ENCODE measurements at regions not wholly inside any gene's neighbourhood (a gene's known extent, or its start where the extent isn't known, plus 50 kb on each side); places are given as distances from the start of the nearest gene placed in this dataset.

DNA sequence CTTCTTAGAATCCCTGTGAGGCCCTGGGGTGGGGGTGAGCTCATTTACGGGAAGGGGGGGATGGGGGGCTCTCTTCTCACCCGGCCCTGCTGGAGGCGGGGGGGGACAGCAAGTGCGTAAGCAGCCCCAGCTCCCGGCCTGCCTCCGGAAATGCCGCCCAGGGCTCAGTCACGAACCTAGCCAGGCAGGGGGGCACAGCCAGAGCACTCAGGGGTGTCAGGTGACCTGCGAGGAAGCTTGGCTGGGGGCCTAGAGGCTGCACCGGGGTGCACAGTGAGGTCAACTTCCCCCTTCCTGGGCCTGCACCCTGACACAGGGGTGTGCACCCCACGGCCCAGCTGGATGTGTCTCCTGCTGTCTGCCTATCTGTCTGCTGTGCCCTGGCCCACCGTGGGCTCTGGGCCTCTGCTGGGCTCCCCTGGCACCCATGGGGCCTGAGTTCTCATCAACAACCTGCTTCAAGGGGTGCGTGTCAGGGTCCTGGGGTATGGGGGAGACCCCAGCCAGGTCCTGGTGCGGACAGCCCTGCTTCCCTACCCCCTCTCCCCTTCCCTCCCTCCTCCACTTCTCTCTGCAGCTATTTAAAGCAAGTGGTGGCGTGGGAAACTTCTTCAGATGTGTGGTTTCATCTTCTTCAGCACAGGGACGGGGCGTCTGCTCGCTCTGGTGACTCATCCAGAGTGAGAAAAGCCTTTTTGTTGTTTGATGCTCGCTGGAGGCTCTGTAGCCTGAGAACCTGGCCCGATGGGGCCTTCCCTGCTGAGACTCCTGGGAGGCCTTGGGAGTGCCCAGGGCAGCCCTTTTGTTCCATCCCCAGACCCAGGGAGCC, 92.5 kb upstream of the RUNX3 start:
- Mint-ChIP-seq H3K27ac (ENCODE audit: low read depth) (peak overlapping the region; percentile 92), H3K36me3 (ENCODE audit: insufficient read depth) (peaks cover 8% of the 10 kb centered on the region), H3K4me1 (peaks cover 76% of the 10 kb centered on the region), H3K9me3 (no peaks in the 10 kb centered on the region), H3K27me3 (no peaks in the 10 kb centered on the region), H3K4me3 (peak overlapping the region; percentile 71)
- DNase-seq (ENCODE audit: low spot score in 2 of 2) (peak; percentile 87 to 97), ATAC-seq (replicated peaks; ENCODE audit: extremely low read depth, poor library complexity, severe bottlenecking) (peak; percentile 93)

DNA sequence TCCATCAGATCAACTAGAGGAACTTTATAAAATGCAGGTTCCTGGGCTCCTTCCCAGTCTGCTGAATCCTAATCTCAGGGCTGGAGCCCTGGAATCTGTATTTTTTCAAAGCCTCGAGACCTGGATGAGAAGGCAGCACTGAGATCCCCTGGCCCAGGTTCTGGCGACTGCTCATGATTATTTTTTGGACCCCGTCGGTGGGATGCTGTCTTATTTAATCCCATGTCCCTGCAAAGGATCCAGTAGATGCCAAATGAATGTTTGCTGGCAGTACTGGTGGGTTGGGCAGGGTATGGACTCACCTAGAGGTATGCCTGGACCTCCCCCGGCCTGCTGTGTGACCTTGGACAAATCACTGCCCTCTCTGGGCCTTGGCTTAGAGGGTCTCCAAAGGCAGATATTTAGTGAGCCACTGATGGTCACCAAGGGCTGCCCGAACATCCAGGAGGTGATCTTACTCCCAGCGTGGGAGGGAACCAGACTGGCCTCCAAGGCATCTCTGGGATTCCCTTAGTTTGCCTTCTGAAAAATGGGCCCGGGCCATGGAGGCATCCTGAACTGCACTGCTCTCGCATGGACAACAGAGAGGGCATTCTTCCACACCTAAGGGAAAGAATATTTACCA, 91.6 kb upstream of the RUNX3 start:
- Mint-ChIP-seq H3K4me3 (no peak overlapping the region), H3K27me3 (no peaks in the 10 kb centered on the region), H3K9me3 (no peaks in the 10 kb centered on the region), H3K36me3 (ENCODE audit: insufficient read depth) (peaks cover 8% of the 10 kb centered on the region), H3K4me1 (peaks cover 78% of the 10 kb centered on the region), H3K27ac (ENCODE audit: low read depth) (peak overlapping the region; percentile 92)
- no peak for ATAC-seq (replicated peaks; ENCODE audit: extremely low read depth, poor library complexity, severe bottlenecking)
- DNase-seq (ENCODE audit: low spot score in 2 of 2): no peak

DNA sequence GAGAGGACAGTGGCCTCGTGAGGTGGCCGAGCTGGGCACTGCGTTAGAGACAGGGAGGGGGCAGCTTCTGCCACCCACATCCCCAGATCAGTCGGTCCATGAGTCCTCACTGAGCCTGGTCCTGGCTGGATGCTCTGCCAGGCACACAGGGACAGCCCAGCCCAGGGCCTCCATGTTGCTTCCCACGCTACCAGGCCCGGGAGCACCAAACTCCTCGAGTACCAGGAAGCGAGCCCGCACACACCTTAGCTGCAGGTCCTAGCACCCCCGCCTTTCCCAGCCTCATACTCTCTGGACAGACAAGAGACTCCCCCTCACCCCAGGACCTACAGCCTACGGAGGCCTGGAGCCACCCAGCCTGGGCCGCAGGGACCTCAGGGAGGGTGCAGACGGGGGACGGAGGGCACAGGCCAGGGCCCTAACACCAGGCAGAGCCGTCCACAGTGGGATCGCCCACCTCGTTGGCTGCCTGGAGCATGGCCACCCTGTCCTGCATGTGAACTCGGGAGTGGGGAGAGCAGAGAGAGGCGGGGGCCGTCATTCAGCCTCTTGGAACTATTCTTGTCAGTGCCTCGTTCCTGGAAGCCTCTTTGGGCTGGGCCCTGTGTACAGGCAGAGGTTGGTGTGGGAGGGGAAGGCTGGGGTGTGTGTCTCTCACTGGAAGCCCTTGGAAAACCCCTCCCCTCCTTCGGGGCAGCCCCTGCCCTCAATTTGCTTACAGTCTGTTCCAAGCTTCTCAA, 90.9 kb upstream of the RUNX3 start:
- ATAC-seq (replicated peaks; ENCODE audit: extremely low read depth, poor library complexity, severe bottlenecking) (no peak), DNase-seq (ENCODE audit: low spot score in 2 of 2) (no peak)
- peaks cover 78% of the 10 kb centered on the region for H3K4me1 Mint-ChIP-seq
- no peaks in the 10 kb centered on the region for H3K9me3 Mint-ChIP-seq
- no peaks in the 10 kb centered on the region for H3K27me3 Mint-ChIP-seq
- H3K27ac Mint-ChIP-seq (ENCODE audit: low read depth): peak overlapping the region; percentile 92
- no peak overlapping the region for H3K4me3 Mint-ChIP-seq
- peaks cover 8% of the 10 kb centered on the region for H3K36me3 Mint-ChIP-seq (ENCODE audit: insufficient read depth)

DNA sequence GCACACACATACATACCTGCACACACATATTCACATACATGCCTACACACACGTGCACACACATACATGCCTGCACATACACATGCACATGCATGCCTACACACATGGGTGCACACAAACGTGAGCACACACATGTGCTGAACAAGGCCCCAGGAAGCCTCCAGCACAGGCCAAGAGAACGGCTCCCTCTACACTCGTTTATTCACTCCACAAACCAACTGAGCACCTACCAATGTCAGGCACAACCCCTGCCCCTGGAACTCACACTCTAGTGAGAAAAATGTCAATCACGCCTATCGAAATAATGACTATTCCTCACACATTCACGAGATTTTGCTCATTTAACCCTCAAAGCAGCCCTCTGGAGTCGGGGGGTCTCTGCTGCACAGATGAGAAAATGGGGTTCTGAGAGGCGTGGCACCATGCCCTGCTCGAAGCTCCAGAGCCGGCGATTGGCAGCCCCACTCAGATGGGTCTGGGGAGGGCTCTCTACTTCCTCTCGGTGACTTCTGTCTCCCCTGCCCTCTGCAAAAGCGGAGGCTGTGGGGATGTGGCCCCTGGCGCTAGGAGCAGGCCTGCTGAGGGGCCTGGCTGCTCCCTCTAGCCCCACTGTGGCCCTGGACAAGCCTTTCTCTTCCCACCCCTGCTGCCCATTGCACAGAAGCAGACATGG, 90.2 kb upstream of the RUNX3 start:
- peaks cover 8% of the 10 kb centered on the region for H3K36me3 Mint-ChIP-seq (ENCODE audit: insufficient read depth)
- peak overlapping the region; percentile 92 for H3K27ac Mint-ChIP-seq (ENCODE audit: low read depth)
- ATAC-seq (replicated peaks; ENCODE audit: extremely low read depth, poor library complexity, severe bottlenecking) (no peak), DNase-seq (ENCODE audit: low spot score in 2 of 2) (no peak)
- H3K4me3 Mint-ChIP-seq: peak overlapping the region; percentile 9
- H3K9me3 Mint-ChIP-seq: no peaks in the 10 kb centered on the region
- H3K27me3 Mint-ChIP-seq: no peaks in the 10 kb centered on the region
- H3K4me1 Mint-ChIP-seq: peaks cover 76% of the 10 kb centered on the region

DNA sequence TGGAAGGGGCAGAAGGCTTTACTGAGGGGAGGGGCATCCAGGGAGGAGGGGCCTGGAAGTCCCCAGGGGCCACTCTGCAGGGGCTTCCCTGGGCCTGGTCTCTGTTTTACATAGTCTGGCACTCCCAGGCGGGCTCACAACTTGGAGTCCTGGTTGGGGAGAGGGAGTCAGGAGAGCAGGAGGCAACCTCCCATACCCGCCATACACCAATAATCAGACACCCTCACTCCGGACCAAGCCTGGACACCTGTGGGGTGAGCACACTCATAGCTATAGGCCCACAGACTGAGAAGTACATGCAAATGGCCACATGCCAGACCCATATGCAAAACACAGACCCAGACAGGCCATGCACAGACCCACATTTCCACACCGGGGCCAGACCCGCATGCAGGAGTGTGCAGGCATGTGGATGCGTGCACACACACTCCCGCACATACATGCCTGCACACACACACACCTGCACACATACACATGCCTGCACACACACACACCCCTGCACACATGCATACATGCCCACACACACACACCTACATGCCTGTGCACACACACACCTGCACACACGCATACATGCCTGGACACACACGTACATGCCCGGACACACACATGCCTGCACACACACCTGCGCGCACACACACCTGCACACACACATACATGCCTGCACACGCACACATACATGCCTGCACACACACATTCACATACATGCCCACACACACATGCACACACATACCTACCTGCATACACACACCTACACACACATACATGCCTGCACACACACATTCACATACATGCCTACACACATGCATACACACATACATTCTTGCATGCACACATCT, 89.5 kb upstream of the RUNX3 start:
- no peaks in the 10 kb centered on the region for H3K9me3 Mint-ChIP-seq
- DNase-seq (ENCODE audit: low spot score in 2 of 2) (no peak), ATAC-seq (replicated peaks; ENCODE audit: extremely low read depth, poor library complexity, severe bottlenecking) (no peak)

DNA sequence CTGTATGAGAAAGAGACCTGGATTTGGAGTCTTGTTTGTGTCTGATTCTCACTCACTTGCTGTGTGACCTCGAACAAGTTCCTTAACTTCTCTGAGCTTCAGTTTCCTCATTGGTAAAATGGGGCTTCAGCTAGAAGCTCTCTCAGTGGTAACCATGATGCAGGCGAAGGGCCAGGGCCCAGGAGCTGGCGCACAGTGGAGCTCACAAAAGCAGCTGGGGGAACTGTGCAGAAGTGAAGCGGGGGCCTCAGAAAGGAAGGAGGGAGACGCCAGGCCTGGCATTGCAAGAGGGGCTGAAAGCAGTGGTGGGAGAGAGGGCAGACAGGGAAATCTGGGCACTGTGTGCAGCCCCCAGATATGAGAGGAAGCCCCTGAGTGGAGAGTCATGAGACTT, 88.9 kb upstream of the RUNX3 start:
- Mint-ChIP-seq H3K36me3 (ENCODE audit: insufficient read depth) (peaks cover 10% of the 10 kb centered on the region), H3K4me1 (peaks cover 63% of the 10 kb centered on the region), H3K4me3 (no peak overlapping the region), H3K9me3 (no peaks in the 10 kb centered on the region), H3K27me3 (no peaks in the 10 kb centered on the region), H3K27ac (ENCODE audit: low read depth) (peak overlapping the region; percentile 90)
- ATAC-seq (replicated peaks; ENCODE audit: extremely low read depth, poor library complexity, severe bottlenecking) (no peak), DNase-seq (ENCODE audit: low spot score in 2 of 2) (no peak)

More for the DNA sequence above, 89.5 kb upstream of the RUNX3 start:
- H3K4me1 Mint-ChIP-seq: peaks cover 69% of the 10 kb centered on the region
- peak overlapping the region; percentile 90 for H3K27ac Mint-ChIP-seq (ENCODE audit: low read depth)
- peaks cover 8% of the 10 kb centered on the region for H3K36me3 Mint-ChIP-seq (ENCODE audit: insufficient read depth)
- no peaks in the 10 kb centered on the region for H3K27me3 Mint-ChIP-seq
- peak overlapping the region; percentile 9 for H3K4me3 Mint-ChIP-seq

DNA sequence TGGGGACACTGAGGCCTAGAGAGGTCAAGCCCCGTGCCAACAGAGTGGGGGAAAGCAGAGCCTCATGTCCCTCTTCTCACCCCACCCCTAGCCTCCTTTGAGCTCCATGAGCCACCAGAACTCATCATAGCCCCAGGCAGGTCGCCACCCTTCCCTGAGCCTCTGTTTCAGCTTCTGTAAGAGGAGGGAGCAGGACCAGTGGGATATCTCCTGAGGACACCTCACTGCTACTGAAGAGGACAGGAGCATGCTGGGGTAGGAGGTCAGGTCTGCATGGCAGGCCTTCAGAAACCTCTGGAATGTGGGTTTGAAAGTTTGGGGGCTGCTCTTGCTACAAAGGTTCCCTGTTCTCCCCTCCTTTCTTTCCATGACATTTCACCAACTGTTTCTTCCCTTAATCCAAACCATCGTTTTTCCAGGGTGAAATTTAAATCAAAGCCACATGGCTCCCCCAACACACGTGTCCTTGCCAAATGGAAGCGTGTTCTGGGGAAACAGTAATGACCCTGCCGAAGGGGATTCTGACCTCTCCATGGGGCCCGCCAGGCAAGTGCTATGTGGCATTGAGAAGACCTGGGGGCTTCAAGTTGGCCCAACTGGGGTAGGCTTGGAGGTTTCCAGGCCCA, 88.1 kb upstream of the RUNX3 start:
- ATAC-seq (replicated peaks; ENCODE audit: extremely low read depth, poor library complexity, severe bottlenecking) (no peak), DNase-seq (ENCODE audit: low spot score in 2 of 2) (no peak)
- Mint-ChIP-seq H3K27ac (ENCODE audit: low read depth) (peak overlapping the region; percentile 90), H3K9me3 (no peaks in the 10 kb centered on the region), H3K4me1 (peaks cover 55% of the 10 kb centered on the region), H3K36me3 (ENCODE audit: insufficient read depth) (peaks cover 10% of the 10 kb centered on the region), H3K4me3 (no peak overlapping the region), H3K27me3 (no peaks in the 10 kb centered on the region)

DNA sequence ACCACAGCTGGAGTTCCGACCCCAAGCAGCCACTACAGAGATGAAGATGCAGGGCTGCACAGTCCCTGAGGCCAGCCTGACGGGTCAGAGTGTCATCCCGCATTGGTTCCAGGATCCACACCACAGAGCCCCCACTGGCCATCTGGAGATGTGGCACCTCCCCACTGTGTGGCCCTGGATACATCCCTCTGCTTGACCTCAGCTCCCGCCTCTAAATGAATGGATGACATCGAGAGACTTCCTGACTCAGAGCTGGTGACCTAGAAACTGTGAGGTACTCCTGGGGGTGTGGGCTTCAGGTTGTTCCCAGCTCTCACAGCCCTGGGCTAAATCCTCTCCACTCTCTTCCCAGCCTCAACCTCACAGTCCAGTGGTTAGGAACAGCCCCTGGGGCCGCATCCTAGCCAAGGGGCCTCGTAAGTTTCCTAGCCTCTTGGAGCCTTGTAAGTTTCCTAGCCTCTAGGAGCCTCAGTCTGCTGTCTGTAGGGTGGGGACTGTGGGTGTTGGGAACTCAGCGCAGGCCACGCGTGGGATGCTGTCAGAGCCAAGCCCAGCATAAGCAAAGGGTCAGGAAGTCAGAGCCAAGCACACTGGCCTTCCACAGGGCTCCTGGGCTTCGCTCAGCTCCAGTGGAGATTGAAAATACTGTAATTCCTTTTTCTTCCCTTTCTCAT, 87.5 kb upstream of the RUNX3 start:
- Mint-ChIP-seq H3K27me3 (no peaks in the 10 kb centered on the region), H3K36me3 (ENCODE audit: insufficient read depth) (peaks cover 5% of the 10 kb centered on the region), H3K4me3 (no peak overlapping the region), H3K4me1 (peaks cover 49% of the 10 kb centered on the region), H3K27ac (ENCODE audit: low read depth) (no peak overlapping the region), H3K9me3 (no peaks in the 10 kb centered on the region)
- no peak for ATAC-seq (replicated peaks; ENCODE audit: extremely low read depth, poor library complexity, severe bottlenecking)
- no peak for DNase-seq (ENCODE audit: low spot score in 2 of 2)

DNA sequence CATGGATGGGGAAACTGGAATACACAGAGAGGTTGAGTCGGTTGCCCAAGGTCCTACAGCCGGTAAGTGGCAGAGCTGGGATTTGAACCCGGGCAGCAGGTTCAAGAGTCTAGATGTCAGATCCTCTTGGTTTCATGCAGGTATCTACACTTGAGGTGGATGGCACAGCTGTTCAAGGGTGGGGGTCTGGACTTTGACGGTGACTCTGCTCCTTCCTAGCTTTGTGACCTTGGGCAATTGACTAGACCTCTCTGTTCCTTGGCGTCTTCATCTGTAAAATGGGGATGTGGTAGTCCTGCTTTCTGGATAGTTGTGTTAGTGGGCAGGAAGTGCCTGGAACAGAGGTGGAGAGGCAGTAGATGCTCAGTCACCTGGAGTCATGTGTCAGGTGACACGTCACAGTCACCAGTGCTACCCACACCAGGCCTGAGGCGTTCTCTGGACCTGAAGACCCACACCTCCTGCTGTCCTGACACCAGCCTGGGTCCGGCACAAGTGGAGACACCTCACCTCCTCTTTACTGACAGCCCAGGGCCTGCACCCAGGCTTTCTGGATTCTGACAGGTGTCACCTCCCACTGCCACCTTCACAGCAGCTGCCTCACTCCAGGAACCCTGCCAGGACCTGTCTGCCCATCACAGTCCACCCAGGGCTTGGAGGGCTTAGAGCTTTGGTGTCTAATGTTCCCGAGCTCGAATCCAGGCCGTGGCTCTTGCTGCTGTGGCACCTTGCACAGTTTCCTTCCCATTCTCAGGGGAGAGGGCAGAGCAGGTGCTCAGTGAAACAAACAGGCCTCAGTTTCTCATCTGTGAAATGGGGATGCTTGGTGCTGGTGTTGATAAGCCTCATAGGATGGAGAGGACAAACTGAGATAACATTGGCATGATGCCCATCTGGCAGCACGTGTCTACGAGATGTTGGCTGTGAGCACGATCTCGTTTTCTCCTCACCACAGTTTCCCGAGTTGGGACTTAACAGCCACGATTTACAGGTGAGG, 83.2 kb upstream of the RUNX3 start:
- DNase-seq (ENCODE audit: low spot score in 2 of 2) (no peak), ATAC-seq (replicated peaks; ENCODE audit: extremely low read depth, poor library complexity, severe bottlenecking) (no peak)
- Mint-ChIP-seq H3K4me1 (peaks cover 22% of the 10 kb centered on the region), H3K4me3 (no peak overlapping the region), H3K27ac (ENCODE audit: low read depth) (no peak overlapping the region), H3K9me3 (no peaks in the 10 kb centered on the region), H3K27me3 (no peaks in the 10 kb centered on the region), H3K36me3 (ENCODE audit: insufficient read depth) (peaks cover 2% of the 10 kb centered on the region)

DNA sequence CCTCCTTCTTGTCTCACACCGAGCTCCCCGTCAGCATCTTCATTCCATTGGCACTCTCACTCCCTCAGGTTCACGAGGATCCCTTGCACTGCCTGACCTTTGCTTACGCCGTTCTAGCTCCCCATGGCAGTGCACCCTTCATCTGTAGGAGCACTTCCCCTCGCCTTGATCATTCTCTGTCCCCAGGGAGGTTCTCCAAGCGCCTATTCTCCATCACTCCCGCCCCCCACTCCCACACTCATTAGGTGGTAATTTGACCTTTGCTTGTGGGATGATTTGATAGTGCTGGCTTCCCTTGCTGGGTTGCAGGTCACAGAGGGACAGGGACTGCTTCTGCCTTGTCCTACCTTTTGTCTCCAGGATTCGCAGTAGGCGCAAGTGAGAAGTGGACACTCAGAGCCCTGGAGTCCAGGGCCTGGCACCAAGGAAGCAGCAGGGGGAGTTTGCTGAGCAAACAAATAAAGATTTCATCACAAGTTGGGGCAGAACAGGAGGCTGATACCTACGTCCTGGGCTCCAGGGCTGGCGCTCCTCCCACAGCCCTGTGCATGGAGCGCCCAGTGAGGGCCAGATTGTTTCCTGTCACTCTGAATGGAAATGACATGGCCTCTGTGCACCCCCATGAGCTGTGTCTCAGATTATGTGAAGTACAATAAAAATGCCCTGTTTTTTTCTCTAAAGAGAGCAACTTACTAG, 82.0 kb upstream of the RUNX3 start:
- Mint-ChIP-seq H3K4me1 (peaks cover 22% of the 10 kb centered on the region), H3K27me3 (no peaks in the 10 kb centered on the region), H3K4me3 (no peak overlapping the region), H3K36me3 (ENCODE audit: insufficient read depth) (peaks cover 2% of the 10 kb centered on the region), H3K9me3 (no peaks in the 10 kb centered on the region), H3K27ac (ENCODE audit: low read depth) (peak overlapping the region; percentile 16)
- ATAC-seq (replicated peaks; ENCODE audit: extremely low read depth, poor library complexity, severe bottlenecking) (no peak), DNase-seq (ENCODE audit: low spot score in 2 of 2) (no peak)
